HG03045 (cell line): ENCODE measurements at regions not wholly inside any gene's neighbourhood (a gene's known extent, or its start where the extent isn't known, plus 50 kb on each side); places are given as distances from the start of the nearest gene placed in this dataset.

Experiments used
- ATAC-seq: cut with Tn5 transposase; IDR thresholded peaks from one replicate; pipeline ENCODE4 v1.9.1; 2021; ENCODE audit warnings: mild to moderate bottlenecking, moderate library complexity; ENCODE audit not compliant: unreplicated experiment

DNA sequence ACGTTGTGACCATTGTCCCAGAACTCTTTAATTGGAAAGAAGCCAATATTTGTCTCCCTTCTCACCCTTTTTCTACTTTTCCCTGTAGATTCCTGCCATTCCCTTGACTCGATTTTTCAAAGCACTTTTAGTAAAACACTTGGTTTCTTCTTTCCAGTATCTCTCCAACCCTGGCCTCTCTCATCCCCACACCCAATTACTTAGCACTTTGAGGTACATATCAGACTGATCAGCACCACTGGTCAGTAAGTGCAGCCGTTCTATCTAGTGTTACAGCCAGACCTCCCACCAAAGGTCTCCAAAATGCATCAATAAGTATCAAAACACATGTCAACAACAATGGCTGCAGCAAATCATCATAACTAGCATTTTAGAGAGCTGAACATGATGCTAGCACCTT lies 141.9 kb downstream of the BTG1 start:
- ATAC-seq, result no peak

DNA sequence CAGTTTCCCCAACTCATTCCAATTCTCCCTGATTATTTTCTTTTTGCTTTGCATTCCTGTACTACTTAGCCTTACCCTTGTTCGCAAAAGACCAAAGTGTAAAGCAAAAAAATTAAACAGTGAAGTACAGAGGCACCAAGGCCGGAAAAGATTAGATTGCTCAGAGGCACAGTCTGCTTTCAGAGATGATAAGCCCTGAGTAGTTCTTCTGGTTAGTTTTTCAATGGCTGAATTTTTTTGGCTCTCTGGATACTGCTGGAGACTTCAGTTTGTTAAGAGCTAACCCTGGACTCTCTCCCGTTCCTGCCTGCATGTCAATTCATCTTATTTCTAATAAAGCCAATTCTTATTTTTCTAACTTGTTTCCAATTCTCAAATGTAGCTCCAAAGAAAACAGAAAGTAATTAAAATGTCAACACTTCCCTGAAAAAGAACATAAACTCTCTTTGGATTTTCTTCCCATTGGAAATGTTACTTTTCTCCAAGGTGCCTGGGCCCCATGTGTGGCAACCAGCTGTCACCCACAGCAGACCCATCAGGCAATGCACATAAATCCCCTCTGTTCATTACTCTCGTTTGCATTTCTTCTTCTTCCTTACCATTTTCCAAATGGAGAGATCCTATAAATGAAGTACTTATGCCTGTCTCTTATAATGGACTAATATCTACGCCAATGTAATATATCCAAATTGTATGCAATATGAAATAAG lies 142.8 kb downstream of the BTG1 start:
- ATAC-seq, result no peak

DNA sequence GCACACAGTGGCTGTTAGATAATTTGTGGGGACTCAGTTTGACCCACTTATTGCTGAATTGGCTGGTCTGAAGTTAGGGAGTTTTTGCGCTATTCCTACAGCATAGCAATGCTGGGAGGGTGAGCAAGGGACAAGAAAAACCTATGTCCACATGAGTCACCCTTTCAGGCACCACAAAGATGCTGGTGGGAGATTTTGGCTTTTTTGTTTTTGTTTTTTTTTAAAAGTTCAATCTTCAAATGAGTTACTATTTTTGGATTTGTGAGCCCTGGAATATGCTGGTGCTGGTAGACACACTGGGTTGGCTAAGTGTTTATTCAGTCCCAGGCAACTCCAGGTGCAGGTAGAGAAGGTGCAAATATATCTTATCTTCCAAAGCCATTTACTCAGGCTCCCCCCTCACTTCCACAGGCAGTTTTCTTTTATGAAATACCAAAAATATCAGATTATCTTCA lies 143.4 kb downstream of the BTG1 start:
- no peak for ATAC-seq

DNA sequence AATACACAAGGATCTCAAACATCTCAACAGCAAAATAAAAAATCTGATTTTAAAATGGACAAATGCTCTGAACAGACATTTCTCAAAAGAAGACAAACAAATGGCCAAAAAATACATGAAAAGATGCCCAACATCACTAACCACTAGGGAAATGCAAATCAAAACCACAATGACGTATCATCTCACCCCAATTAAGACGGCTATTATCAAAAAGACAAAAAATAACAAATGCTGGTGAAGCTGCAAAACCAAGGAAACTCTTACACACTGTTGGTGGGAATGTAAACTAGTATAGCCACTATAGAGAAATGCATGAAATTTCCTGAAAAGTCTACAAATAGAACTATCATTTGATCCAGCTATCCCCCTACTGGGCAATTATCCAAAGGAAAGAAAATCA lies 145.0 kb downstream of the BTG1 start:
- ATAC-seq, result no peak

DNA sequence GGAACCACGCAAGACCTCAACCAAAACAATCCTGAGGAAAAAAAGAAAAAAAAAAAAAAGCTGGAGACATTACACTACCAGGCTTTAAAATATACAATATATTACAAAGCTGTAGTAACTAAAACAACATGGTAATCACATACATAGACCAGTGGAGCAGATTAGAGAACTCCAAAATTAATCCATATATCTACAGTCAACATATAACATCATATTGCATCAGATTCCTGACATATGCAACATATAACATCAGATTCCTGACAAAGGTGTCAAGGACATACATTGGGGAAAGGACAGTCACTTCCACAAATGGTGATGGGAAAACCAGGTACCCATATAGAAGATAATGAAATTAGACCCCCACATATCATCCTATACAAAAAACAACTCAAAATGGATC lies 145.8 kb downstream of the BTG1 start:
- no peak for ATAC-seq

DNA sequence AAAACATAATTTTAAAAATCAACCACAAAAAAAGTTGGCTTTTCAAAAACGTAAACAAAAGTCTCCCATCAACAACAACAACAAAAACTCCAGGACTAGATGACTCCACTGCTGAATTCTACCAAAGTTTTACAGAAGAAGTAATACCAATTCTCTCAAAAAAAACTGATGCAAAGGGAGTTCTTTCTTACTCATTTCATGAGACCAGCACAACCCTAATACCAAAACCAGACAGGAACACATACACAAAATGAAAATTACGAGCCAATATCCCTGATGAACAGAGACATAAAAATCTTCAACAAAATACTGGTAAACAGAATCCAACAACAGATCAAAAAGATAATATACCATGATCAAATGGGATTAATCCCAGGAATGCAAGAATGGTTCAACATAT lies 147.3 kb downstream of the BTG1 start:
- ATAC-seq, result no peak

DNA sequence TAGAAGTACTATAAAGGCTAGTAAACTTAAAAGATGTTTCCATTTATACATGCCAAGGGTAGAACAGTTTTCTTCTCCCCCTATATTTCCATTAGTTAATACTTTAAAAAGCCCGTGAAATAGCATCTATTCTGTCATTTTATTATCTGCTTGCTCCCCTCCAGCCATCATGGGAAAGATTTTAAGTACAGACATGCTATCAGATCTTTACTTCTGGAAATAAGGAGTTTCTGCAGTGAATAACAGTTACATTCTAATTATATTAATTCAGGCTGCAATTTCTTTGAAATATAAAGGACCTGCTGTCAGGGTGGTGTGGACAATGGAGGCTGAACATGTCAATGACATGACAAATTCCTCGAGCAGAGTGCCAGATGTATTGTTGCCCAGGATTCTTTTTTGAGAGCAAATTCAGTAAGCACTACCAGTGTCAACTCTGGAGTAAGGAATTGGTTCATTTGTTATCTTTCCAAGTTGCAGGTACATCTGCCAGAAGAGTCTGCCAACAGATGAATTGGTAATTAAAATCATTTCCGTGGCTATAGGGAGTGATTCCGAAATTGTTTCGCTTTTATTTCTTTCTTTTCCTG lies 151.3 kb downstream of the BTG1 start:
- no peak for ATAC-seq

DNA sequence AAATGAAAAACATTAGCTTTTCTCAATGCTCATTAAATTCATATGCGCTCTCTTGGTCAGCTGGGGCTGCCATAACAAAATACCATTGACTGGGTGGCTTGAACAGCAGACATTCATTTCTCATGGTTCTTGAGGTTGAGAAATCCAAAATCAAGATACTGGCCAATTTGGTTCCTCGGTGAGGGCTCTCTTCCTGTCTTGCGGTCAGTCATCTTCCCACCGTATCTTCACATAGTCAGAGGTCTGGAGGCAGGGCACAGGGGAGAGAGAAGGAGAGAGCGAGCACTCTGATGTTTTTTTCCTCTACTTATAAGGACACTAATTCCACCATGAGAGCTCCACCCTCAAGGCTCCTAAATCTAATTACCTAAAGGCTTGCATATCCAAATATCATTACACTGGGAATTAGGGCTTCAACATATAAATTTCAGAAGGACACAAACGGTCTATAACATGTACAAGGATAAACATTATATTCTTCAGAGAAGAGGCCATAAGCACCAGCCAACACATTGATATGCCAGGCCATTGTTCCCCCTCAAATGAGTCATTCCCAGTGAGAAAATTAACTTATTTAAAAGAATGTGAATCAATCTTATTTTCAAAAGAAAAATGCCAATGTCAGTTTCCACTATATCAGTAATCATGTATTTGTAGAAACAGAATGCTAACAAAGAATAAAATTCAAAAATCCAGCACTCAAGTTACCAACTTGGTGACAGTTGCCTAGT lies 152.2 kb downstream of the BTG1 start:
- ATAC-seq, result no peak

DNA sequence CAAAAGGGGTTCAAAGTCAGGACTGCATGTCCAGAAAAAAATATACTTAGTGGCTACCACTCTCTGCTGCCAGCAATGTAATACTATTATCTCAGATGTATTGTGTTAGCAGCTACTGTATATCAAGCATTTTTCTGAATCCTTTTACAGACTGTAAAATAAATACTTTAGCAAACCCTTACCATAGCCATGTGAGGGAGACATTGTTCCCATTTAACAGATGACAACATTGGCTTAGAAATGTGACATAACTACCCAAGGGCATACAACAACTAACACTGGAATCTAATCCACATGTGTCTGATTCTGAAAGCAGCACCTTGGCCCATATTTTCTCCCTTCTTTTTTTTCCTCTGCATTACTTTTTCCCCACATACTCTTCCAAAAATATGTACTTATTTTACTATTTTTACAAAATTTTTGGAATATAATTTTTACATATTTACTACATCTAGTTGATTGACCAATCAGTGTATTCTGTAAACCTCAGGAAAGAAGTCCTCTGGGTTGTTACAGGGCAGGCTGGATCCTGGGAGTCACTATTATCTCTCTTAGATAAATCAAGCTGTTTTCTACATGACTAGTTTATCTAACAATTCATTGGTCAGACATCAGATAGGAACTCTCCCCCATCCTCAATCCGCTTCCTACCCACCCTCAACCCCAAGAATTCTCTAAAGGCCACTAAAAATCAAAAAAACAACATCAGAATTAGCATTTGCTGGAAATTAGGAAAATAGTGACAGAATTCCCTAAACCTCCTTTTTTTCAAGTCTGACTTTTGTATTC lies 154.1 kb downstream of the BTG1 start:
- ATAC-seq, result no peak

DNA sequence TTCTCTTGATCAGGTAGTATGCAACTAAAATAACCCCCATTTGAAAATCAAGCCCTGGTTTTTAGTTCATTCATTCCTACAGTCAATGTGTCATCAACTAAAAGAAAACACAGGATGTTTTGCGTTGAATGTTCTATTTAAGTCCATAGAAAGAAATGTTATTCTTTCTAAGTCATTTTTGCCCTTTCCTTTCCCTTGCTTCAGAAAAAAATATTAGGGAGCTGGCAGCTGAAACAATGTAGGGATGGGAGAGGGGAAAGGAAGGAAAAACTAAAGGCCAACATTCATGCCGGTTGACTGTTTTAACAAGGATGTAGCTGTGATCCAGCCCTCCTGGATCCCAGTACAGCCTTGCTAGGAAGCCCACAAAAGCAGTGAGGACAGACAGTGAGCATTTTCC lies 155.1 kb downstream of the BTG1 start:
- ATAC-seq, result no peak

DNA sequence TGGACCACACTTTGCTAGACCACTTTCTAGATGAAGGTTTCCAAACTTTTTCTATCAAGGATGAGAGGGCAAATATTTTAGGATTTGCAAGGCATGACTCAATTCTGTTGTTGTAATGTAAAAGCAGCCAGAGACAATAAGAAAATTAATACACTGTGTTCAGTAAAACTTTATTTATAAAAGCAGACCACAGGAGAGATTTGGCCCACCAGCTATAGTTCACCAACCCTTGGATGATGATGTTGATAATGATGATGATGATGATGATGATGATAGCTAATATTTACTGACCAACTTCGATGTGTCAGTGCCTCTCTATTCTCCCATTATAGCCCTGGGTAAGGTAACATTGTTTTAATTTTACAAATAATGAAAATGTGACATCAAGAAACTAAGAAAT lies 156.5 kb downstream of the BTG1 start:
- no peak for ATAC-seq

DNA sequence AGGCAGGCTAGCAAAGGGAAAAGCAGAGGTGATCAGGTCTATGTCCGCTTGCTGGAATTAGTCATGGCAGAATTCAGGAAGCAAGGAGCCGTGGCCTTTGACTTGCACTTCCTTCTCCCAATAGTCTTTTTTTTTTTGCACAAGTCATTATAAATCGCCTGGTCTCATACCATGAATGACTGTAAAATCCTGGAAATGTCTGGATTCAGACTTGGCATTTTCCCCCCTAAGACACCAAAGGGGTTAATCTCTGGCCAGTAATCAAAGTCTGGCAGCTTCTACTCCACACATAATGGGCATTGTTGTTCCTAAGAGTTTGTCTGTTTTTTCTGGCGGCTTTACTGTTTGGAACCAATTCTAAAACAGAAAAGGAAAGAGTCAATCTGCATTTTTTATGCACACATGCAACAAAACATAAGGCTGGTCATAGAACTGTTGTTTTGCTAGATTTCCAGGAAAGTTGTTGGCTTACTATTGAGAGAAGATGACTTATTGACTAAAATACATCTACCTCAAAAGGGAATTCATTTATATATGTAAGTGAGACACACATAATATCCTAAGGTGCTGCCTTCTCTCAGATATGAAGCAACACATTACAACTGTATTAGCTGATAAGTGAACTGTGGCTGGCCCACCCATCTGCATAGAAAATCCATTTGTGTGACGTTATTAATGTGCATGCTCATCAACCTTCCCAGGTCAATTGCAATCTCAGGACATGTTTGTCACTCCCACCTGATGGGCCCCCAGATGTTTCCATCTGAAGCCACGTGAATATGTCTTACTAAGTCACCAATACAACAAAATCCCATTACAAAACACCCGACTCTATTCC lies 157.3 kb downstream of the BTG1 start:
- ATAC-seq, result no peak

DNA sequence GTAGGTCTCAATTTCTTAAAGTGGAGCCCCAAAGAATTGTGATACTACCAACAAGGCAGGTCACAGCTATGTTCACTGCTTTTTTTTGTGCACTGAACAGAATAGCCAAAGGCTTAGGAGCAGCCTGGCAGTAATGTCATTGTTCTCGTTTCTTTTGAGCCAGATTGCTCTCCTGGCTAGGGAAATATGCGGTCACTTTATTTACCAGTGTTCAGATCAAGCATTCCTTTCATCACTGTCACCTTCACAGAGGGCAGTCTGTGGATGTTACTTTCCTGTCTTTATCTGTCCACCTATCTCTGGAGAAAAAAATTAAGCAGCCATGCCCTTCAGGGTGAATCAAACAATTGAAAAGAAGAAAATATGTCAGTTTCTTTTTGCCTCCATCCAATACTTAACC lies 159.6 kb downstream of the BTG1 start:
- ATAC-seq, result no peak

DNA sequence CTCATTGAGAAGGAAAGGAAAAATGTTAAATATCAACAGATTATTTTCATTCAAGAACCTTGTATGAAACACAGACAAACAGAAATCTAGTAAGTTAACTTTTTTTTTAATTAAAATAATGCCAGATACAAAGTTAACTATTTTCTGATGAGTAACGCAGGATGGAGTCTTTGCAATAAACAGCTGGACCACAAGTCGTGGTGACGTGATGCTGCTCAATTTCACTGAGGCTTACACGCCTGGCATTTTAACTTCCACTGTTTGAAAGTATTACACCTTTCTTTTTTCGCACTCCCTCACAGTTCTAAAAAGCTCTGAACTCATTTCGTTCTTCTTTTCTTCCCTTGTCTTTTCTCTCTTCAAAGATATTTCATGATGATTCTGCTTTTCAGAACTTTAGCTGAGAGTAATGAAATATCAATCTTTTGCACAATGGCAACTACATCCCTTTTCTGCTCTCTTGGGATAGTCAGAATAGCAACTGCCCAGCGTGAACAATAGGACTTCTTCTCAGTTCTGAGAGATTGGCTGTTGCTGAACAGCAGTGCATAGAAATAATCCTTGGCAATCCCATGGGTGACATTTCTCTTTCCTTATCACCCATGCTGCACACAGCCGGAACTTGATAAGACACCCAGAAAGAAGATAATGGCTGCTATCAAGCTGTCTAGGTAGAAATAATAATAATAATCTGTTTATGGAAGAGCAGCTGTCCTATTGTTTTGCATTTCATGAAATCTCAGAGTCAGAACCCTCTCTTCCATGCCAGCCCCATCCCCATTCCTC lies 160.5 kb downstream of the BTG1 start:
- no peak for ATAC-seq

DNA sequence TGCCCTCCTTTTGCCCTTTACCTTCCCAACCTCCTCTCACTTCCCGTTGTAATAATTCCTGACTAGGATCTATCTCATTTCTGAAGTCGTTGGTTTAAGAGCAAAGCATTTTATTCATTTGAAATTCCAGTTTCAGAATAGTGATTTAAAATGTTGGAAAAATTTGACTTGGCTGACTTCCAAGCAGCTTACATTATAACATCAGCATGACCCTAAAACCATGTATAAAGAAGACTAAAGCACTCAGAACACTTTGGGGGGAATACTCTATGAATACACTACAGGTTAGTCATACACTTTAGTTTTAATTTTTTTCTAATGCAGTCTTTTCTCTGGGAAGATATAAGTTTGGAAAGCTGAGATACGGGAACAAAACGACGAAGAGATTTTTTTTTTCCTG lies 161.1 kb downstream of the BTG1 start:
- ATAC-seq, result no peak

DNA sequence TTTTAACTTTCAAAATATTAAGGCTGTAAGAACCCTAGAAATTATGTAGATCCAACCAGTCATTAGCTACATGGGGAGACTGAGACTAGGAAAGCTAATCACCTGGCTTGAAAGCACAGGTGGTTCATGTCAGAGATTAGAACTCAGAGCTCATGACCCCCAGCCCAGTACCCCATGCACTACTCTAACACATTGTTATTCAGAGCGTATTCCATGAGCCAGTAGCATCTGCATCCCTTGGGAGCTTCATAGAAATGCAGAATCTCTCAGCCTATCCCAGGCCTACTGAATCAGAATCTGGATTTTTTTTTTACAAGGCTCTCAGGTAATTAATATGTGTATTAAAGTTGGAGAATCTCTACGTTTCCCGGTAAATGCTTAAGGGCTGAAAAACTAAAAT lies 161.7 kb downstream of the BTG1 start:
- ATAC-seq, result no peak

DNA sequence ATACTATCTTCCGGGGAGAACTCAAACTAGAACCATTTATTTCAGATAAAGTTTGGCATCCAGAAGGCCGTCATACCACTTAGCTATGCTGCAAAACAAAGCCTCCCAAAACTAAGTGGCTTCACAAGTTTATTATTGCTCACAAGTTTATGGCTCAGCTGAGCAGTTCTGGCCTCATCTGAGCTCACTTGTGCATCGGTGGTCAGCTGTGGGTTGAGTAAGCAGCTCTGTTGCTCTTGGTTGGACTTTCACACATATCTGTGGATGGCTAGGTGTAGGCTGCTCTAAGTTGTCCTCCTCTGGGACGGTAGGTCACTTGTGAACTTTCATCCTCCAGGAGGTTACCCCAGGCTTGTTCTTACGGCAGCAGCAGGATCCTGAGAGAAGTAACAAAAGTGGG lies 162.7 kb downstream of the BTG1 start:
- no peak for ATAC-seq

DNA sequence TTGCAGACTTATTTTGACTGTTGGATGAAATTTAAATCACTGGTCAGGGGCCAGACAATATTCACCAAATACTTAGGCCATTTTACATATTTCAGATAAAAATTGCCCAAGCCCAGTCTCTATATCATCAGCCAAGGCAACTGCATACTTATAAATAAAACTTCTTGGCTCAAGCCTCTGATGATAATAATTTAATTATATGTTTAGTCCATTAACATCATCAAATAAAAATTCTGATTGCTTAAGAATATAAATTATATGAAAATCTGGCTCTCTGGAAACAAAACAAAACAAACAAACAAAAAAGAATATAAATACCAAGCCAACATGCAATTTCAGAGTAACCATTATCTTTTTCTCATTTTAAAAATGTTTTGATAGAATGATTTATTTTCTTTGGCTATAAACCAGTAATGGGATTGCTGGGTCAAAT lies 165.2 kb downstream of the BTG1 start:
- ATAC-seq, result no peak

DNA sequence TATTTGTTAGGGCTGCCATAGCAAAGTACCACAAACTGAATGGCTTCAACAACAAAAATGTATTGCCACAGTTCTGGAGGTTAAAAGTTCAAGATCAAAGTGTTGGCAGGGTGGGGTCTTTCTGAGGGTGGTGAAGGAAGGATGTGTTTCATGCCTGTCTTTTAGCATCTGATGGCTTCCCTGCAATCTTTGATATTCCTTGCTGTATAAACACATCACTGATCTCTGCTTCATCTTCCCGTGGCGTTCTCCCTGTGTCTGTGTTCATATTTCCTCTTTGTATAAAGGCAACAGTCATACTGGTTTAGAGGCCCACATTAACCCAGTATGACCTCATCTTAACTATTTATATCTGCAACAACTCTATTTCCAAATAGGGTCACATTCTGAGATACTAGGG lies 167.5 kb downstream of the BTG1 start:
- no peak for ATAC-seq

DNA sequence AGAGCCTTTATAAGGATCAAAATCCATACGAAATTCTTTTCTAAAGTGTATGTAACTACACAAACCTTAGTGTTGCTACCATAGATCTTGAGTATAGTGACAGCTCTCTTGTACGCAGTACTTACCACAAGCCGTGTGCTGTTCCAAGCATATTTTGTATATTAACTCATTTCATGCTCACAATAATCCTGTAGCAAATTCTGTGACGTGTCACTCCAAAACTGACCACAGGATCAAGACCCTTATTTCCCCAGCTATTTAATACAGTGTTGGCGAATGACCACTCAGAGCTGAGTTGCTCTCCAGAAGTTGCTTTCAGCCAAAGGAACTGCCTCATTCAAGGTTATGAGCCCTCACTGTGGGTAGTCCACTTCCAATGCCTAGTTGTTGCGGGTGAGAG lies 169.8 kb downstream of the BTG1 start:
- no peak for ATAC-seq
